GM21717 (cell line): ENCODE measurements at regions not wholly inside any gene's neighbourhood (a gene's known extent, or its start where the extent isn't known, plus 50 kb on each side); places are given as distances from the start of the nearest gene placed in this dataset.
"Not testable (repeated sequence)": the region's sequence is repeated elsewhere in the genome, so short reads cannot be mapped to it uniquely, and the experiment has no call there.

Experiments used
- ATAC-seq: cut with Tn5 transposase; IDR thresholded peaks from one replicate; pipeline ENCODE4 v1.9.1; 2021; ENCODE audit warnings: mild to moderate bottlenecking, moderate library complexity; ENCODE audit not compliant: unreplicated experiment

DNA sequence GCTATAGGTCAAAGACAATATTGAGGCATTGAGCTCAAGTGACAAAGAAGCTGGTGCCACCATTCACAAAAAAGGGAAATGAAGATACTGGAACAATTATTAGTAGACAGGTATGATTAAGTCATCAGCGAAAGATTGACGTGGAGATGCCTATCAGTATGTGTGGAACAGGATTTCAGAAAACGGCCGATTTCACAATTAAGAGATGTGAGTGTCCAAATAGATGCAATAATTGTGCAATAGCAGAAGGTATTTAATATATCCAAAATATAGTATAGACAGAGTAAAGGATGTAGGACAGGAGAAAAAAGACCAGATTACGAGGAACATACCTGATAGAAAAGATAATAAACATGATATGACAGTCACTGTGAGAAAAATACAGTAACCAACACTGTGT lies 433.1 kb downstream of the C12orf50 start:
- no peak for ATAC-seq

GRCh38 chr12:87585882-87586557 lies 443.2 kb downstream of the C12orf50 start:
- ATAC-seq, result no peak

- not testable (repeated sequence) for ATAC-seq
Observed at GRCh38 chr12:87579091-87579490, 450.1 kb downstream of the C12orf50 start.

- ATAC-seq, result no peak
Observed at GRCh38 chr12:87575906-87576305, 453.3 kb downstream of the C12orf50 start.

DNA sequence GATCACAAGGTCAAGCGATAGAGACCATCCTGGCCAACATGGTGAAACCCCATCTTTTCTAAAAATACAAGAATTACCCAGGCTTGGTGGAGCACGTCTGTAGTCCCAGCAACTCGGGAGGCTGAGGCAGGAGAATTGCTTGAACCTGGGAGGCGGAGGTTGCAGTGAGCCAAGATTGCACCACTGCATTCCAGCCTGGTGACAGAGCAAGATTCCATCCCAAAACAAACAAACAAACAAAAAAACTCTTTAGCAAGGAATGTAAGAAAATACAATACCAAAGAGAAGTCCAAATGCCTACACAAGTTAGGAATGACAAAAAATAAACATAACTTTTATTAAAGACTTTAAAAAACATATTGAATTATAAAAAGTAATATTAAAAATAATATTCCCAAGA lies 462.3 kb downstream of the C12orf50 start:
- ATAC-seq, result not testable (repeated sequence)

DNA sequence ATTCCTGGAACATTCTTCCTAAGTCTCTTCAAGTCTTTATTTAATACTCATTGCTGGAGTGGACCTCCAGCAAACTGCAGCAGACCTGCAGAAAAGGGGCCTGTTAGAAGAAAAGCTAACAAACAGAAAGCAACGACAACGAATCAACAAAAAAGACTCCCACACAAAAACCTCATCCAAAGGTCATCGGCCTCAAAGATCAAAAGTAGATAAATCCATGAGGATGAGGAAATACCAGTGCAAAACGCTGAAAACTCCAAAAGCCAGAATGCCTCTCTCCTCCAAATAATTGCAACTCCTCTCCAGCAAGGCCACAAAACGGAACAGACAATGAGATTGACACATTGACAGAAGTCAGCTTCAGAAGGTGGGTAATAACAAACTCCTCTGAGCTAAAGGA lies 472.2 kb downstream of the C12orf50 start:
- no peak for ATAC-seq

- not testable (repeated sequence) for ATAC-seq
Observed at GRCh38 chr12:87531213-87531612, 498.0 kb downstream of the C12orf50 start.

DNA sequence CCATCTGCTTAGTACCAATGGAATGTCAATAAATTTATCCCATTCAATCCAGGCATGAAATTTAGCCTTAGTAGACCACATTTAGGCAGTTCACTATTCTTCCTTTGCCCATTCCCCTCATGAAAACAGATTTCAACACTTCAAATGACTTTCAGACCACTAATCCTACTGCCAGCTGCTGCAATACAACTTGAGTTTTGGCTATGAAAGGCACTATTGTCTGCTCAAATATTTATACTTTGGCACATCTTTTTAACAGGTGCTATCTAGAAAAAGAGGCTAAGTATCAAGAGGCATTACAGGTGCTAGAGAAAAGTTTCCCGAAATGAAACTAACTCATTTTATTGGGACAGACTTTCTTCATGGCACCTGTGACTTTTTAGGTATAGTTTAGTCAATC lies 499.8 kb downstream of the C12orf50 start:
- ATAC-seq, result no peak

- no peak for ATAC-seq
Observed at GRCh38 chr12:87520968-87521367, 508.2 kb downstream of the C12orf50 start.

- ATAC-seq, result no peak
Observed at GRCh38 chr12:87518481-87518880, 510.7 kb downstream of the C12orf50 start.

- no peak for ATAC-seq
Observed at GRCh38 chr12:87518036-87518435, 511.2 kb downstream of the C12orf50 start.

GRCh38 chr12:87513536-87514280 lies 515.5 kb downstream of the C12orf50 start:
- no peak for ATAC-seq

DNA sequence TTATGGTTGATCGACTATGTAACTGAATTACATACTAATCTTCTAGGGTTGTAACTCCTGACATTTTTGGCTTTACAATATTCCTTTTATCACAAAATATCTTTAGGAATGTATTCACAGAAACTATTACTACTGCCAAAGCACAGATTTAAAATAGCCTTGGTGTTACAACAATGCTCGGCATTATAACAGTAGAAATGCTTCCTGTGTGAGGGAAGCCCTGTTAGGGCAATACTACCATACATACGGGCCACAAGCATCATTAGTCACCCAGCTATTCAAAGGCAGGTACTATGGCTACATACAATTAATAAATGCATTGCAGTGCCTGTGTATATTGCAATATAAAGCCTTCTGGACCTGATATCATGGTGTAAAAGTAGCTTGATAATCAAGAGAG lies 517.8 kb downstream of the C12orf50 start:
- no peak for ATAC-seq

DNA sequence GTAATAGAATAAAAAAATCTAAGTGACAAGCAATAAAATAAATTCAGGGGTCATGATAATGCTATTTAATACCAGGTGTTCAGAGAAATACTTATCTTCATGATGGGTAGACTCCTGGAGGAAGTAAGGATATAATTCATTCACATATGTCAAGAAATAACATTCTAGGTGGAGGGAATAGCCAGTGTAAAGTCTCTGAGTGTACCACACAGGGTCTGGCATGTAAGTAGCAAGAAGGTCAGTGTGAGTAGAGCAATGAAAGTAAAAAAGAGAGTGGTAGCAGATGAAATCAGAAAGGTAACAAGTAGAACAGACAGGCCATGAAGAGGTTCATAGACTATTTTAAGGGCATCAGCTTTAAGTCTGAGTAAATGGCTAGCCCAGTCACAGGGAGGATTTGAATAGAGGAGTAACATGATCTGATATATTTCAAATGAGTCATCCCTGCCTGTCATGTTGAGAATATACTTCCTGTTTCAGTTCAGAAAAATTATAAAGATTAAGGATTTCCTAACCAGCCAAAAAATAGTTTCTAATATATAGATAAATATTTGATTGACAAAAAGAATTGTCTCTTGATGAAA lies 519.9 kb downstream of the C12orf50 start:
- no peak for ATAC-seq

DNA sequence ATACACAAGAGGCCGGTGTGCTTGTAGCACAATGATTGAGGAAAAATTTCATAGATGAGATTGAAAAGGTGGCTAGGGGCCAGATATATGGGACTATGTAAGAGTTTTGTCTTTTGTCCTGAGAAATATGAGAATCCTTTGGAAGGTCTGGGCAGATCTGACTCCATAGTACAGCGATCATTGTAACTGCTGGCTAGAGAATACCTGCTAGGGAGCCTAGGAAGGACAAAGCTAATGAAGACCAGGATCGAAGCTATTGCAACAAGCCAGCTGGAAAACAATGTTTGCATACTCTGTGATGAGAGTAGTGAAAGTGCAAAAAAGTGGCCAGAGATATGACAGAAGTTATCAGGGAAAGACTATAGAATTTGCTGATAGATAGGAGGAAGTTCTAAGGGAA lies 537.6 kb downstream of the C12orf50 start:
- ATAC-seq, result no peak

DNA sequence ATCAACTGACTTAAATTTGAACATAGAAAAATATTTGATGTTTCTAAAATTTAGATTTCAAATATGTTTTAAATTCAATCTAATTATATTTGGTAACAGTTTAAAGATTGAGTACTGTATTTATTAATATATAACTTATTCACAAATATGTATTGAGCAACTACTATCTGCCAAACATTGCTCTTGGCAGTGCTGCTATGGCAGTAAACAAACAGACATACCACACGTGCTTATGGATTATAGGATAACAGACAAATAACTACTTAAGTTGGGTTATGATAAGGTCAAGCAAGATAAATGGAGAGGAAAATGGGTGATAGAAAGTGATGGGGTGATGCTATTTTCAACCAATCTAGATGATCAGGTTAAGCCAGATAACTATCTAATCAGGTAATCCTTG lies 538.1 kb downstream of the C12orf50 start:
- ATAC-seq, result no peak

GRCh38 chr12:87469295-87469694 lies 559.9 kb downstream of the C12orf50 start:
- ATAC-seq, result no peak

DNA sequence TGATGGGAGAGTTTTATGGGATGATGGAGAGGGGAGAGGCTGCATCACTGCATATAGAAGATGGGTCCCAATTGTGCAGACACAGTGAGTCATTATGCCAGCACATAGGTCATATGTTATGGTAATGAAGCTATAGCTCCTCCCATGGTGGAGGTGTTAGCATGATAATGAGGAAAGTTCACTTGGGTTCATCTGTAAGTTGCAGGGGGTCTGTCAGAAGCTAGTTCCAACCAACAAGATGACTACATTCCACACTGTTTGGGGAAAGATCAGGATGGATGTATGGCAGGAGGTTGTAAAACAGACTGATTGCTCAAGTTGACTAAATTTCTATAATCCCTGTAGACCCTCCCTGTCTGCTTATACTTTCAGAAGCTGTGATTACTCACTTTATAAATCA lies 561.3 kb downstream of the C12orf50 start:
- no peak for ATAC-seq

DNA sequence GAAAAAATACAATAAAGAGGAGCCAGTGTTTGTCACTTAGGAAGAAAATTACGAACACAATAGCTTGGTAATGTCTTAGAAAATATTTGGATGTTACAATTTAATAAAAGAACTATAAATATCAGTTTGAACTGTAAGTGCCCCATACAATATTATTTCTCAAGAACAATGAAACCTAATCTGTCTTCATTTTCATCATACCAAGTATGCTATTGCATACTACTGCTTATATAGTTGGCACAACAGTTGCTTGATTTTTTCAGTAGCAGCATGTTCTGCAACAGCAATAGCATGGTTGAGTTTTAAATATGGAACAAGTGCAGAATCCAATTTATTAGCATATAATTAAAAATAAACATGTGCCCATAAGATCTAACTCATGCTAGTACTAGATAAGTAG lies 564.6 kb downstream of the C12orf50 start:
- ATAC-seq, result no peak

DNA sequence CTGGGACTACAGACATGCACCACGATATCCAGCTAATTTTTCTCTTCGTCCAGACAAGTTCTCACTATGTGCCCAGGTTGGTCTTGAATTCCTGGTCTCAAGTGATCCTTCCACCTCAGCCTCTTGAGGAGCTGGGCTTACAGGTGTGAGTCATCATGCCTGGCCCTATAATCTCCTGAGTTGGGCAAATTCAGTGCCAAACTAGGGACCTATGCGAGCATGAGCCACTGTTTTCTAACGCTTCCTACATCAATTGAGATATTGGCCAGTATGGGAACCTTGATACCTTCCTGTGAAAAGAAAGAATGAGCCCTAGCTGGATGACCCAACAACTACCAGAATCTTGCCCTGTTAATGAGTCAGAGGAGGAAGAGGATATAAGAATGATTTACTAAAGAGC lies 585.2 kb downstream of the C12orf50 start:
- no peak for ATAC-seq

GRCh38 chr12:87441511-87441910 lies 587.7 kb downstream of the C12orf50 start:
- ATAC-seq, result no peak
